ACC112 (cell line): ENCODE measurements at regions not wholly inside any gene's neighbourhood (a gene's known extent, or its start where the extent isn't known, plus 50 kb on each side); places are given as distances from the start of the nearest gene placed in this dataset.

Experiments
- H2AFZ ChIP-seq: fragments of 200-600 bp; sonication (generic); one replicate; pipeline ENCODE4 v1.6.0; 2017; ENCODE audit warnings: antibody characterized with exemption, low read length; ENCODE audit not compliant: unreplicated experiment
- H3K27ac ChIP-seq: fragments of 200-600 bp; sonication (generic); 2 replicates; pipeline ENCODE4 v1.5.1; 2014; ENCODE audit warnings: low read depth, mild to moderate bottlenecking, antibody characterized with exemption, low read length, moderate library complexity
- H3K27me3 ChIP-seq: fragments of 200-600 bp; sonication (generic); 2 replicates; pipeline ENCODE4 v1.6.1; 2014; ENCODE audit warnings: mild to moderate bottlenecking, antibody characterized with exemption, low read length, moderate library complexity, mixed read lengths; ENCODE audit not compliant: insufficient read depth
- H3K36me3 ChIP-seq: fragments of 200-600 bp; sonication (generic); 2 replicates; pipeline ENCODE4 v1.6.1; 2016; ENCODE audit warnings: mild to moderate bottlenecking, antibody characterized with exemption, low read length, moderate library complexity, mixed read lengths; ENCODE audit not compliant: insufficient read depth
- H3K4me1 ChIP-seq: fragments of 200-600 bp; sonication (generic); one replicate; pipeline ENCODE4 v1.6.1; 2016; ENCODE audit warnings: low read length, mixed read lengths; ENCODE audit not compliant: insufficient read depth, unreplicated experiment, control insufficient read depth
- H3K4me3 ChIP-seq: fragments of 200-600 bp; sonication (generic); 2 replicates; pipeline ENCODE4 v1.5.1; 2014; ENCODE audit warnings: mild to moderate bottlenecking, low read depth, low read length
- H3K79me2 ChIP-seq: fragments of 200-600 bp; sonication (generic); one replicate; pipeline ENCODE4 v1.6.0; 2016; ENCODE audit warnings: low read length; ENCODE audit not compliant: control insufficient read depth, unreplicated experiment, insufficient read depth

- no peaks in the 10 kb centered on the region for H3K36me3 ChIP-seq
Measured at GRCh38 chr6:66662721-66663507, 955.9 kb upstream of the EYS start.

GRCh38 chr6:66662196-66662595 is 955.2 kb upstream of the EYS start:
- Histone ChIP-seq H3K4me3 (no peak overlapping the region), H3K4me1 (no peaks in the 10 kb centered on the region), H3K27me3 (no peaks in the 10 kb centered on the region), H3K27ac (no peak overlapping the region), H3K36me3 (no peaks in the 10 kb centered on the region), H3K79me2 (no peaks in the 10 kb centered on the region), H2AFZ (no peak overlapping the region)

More at GRCh38 chr6:66662721-66663507, 955.9 kb upstream of the EYS start:
- H3K27ac ChIP-seq, result no peak overlapping the region
- H3K27me3 ChIP-seq, result no peaks in the 10 kb centered on the region
- H3K79me2 ChIP-seq, result no peaks in the 10 kb centered on the region
- no peaks in the 10 kb centered on the region for H3K4me1 ChIP-seq
- H3K4me3 ChIP-seq, result no peak overlapping the region
- no peak overlapping the region for H2AFZ ChIP-seq

GRCh38 chr6:66655420-66655819 is 948.4 kb upstream of the EYS start:
- Histone ChIP-seq H3K79me2 (no peaks in the 10 kb centered on the region), H2AFZ (no peak overlapping the region), H3K27me3 (no peaks in the 10 kb centered on the region), H3K4me3 (no peak overlapping the region), H3K27ac (no peak overlapping the region), H3K4me1 (no peaks in the 10 kb centered on the region), H3K36me3 (no peaks in the 10 kb centered on the region)

- Histone ChIP-seq H2AFZ (peak overlapping the region; percentile 14), H3K4me1 (no peaks in the 10 kb centered on the region), H3K4me3 (no peak overlapping the region), H3K36me3 (no peaks in the 10 kb centered on the region), H3K79me2 (no peaks in the 10 kb centered on the region), H3K27ac (no peak overlapping the region), H3K27me3 (no peaks in the 10 kb centered on the region)
Measured at GRCh38 chr6:66638518-66638917, 931.5 kb upstream of the EYS start.

GRCh38 chr6:66638099-66638498 is 931.1 kb upstream of the EYS start:
- Histone ChIP-seq H2AFZ (no peak overlapping the region), H3K4me3 (no peak overlapping the region)

GRCh38 chr6:66628917-66629316 is 921.9 kb upstream of the EYS start:
- no peak overlapping the region for H3K4me3 ChIP-seq
- H3K4me1 ChIP-seq, result no peaks in the 10 kb centered on the region
- no peaks in the 10 kb centered on the region for H3K36me3 ChIP-seq
- H3K27ac ChIP-seq, result no peak overlapping the region
- no peak overlapping the region for H2AFZ ChIP-seq
- no peaks in the 10 kb centered on the region for H3K79me2 ChIP-seq
- no peaks in the 10 kb centered on the region for H3K27me3 ChIP-seq

More at GRCh38 chr6:66638099-66638498, 931.1 kb upstream of the EYS start:
- H3K27me3 ChIP-seq, result no peaks in the 10 kb centered on the region
- no peaks in the 10 kb centered on the region for H3K4me1 ChIP-seq
- H3K36me3 ChIP-seq, result no peaks in the 10 kb centered on the region
- no peak overlapping the region for H3K27ac ChIP-seq
- H3K79me2 ChIP-seq, result no peaks in the 10 kb centered on the region

- Histone ChIP-seq H3K79me2 (no peaks in the 10 kb centered on the region), H3K27ac (no peak overlapping the region), H2AFZ (no peak overlapping the region), H3K4me1 (no peaks in the 10 kb centered on the region), H3K4me3 (no peak overlapping the region), H3K27me3 (no peaks in the 10 kb centered on the region), H3K36me3 (no peaks in the 10 kb centered on the region)
Measured at GRCh38 chr6:66623050-66623449, 916.0 kb upstream of the EYS start.

- no peaks in the 10 kb centered on the region for H3K27me3 ChIP-seq
- H3K79me2 ChIP-seq, result no peaks in the 10 kb centered on the region
- H3K27ac ChIP-seq, result no peak overlapping the region
- no peaks in the 10 kb centered on the region for H3K4me1 ChIP-seq
- H3K36me3 ChIP-seq, result no peaks in the 10 kb centered on the region
- no peak overlapping the region for H2AFZ ChIP-seq
- H3K4me3 ChIP-seq, result no peak overlapping the region
Measured at GRCh38 chr6:66605971-66606370, 898.9 kb upstream of the EYS start.

GRCh38 chr6:66605011-66605410 is 898.0 kb upstream of the EYS start:
- Histone ChIP-seq H3K27me3 (no peaks in the 10 kb centered on the region), H2AFZ (no peak overlapping the region), H3K4me1 (no peaks in the 10 kb centered on the region), H3K79me2 (no peaks in the 10 kb centered on the region), H3K4me3 (no peak overlapping the region), H3K27ac (no peak overlapping the region), H3K36me3 (no peaks in the 10 kb centered on the region)

GRCh38 chr6:66599541-66599940 is 892.5 kb upstream of the EYS start:
- Histone ChIP-seq H3K27ac (no peak overlapping the region), H3K36me3 (no peaks in the 10 kb centered on the region), H3K4me1 (no peaks in the 10 kb centered on the region), H3K79me2 (no peaks in the 10 kb centered on the region), H2AFZ (no peak overlapping the region), H3K27me3 (no peaks in the 10 kb centered on the region), H3K4me3 (no peak overlapping the region)

- no peak overlapping the region for H3K27ac ChIP-seq
- H3K4me3 ChIP-seq, result no peak overlapping the region
- no peaks in the 10 kb centered on the region for H3K27me3 ChIP-seq
- H3K36me3 ChIP-seq, result no peaks in the 10 kb centered on the region
- no peaks in the 10 kb centered on the region for H3K4me1 ChIP-seq
- H3K79me2 ChIP-seq, result no peaks in the 10 kb centered on the region
- H2AFZ ChIP-seq, result no peak overlapping the region
Measured at GRCh38 chr6:66578362-66578761, 871.3 kb upstream of the EYS start.
